GM19397 (cell line): ENCODE measurements at regions not wholly inside any gene's neighbourhood (a gene's known extent, or its start where the extent isn't known, plus 50 kb on each side); places are given as distances from the start of the nearest gene placed in this dataset.
"Not testable (repeated sequence)": the region's sequence is repeated elsewhere in the genome, so short reads cannot be mapped to it uniquely, and the experiment has no call there.

Experiments
- ATAC-seq: cut with Tn5 transposase; IDR thresholded peaks from one replicate; pipeline ENCODE4 v1.9.1; 2021; ENCODE audit warnings: mild to moderate bottlenecking, moderate library complexity; ENCODE audit not compliant: unreplicated experiment

GRCh38 chr6:92962846-92963245, 456.5 kb downstream of the EPHA7 start:
- no peak for ATAC-seq

DNA sequence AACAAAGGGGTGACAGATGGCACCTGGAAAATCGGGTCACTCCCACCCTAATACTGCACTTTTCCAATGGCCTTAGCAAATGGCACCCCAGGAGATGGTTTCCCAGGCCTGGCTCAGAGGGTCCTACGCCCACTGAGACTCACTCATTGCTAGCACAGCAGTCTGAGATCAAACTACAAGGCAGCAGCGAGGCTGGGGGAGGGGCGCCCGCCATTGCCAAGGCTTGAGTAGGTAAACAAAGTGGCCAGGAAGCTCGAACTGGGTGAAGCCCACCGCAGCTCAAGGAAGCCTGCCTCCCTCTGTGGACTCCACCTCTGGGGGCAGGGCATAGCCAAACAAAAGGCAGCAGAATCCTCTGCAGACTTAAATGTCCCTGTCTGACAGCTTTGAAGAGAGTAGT, 467.2 kb downstream of the EPHA7 start:
- not testable (repeated sequence) for ATAC-seq

DNA sequence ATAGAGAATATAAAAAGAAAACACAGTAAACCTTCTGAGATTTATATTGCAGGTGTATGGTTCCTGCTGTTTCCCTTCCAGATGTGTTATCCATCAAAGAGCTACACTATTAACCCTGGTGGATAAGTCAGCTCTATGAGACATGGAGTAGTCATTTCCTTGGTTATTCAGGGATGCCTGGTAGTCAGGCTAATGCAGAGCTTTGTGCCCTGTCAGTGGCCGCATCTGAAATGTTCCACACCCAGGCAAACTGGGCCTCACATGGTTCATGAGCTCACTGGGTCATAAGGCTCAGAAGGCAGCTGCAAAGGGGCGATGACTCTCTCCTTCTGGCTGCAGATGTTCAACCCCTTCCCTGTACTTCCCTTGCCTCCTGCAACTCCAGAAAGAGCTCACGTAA, 473.6 kb downstream of the EPHA7 start:
- no peak for ATAC-seq

DNA sequence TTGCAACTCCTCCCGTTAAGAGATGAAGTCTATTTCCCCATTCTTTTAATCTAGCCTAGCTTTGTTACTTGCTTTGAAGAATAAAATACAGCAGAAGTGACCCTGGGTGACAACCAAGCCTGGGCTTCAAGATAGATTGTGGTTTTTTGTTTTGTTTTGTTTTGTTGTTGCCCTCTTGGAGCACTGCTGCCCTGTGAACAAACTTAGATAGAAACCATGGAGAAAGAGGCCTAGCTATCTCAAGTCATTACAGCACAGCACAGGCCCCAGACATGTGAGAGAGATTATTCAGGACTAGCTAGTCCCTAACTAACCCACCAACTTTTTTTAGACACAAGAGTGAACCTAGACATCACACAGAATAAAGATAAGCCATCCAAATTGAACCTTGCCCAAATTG, 475.2 kb downstream of the EPHA7 start:
- ATAC-seq, result no peak

DNA sequence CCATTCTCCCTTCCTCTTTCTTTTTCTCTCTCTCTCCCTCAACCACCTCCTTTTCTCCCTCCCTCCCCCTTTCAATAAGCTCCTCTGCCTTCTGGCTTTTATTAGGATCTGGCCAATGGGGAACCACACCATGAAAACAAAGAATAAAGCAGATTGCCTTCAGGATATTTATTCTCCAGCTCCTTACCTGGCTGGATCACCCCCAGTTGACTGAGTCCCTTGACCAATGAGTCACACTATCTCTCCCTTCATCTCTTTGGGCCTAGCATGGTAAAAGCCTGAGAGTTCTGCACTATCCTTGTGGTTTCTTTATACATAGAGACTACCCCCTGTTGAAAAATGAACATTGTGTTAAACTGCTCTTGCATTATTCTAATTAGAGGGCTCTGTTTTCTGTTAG, 476.8 kb downstream of the EPHA7 start:
- ATAC-seq, result no peak

DNA sequence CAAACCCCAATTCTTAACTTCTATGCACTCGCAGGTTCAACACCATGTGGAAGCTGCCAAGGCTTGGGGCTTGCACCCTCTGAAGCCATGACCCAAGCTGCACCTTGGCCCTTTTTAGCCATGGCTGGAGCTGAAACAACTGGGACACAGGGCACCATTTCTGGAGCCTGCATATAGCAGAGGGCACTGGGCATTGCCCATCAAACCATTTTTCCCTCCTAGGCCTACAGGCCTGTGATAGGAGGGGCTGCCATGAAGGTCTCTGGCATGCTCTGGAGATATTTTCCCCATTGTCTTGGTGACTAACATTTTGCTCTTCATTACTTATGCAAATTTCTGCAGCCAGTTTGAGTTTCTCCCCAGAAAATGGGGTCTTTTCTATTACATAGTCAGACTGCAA, 484.7 kb downstream of the EPHA7 start:
- no peak for ATAC-seq

DNA sequence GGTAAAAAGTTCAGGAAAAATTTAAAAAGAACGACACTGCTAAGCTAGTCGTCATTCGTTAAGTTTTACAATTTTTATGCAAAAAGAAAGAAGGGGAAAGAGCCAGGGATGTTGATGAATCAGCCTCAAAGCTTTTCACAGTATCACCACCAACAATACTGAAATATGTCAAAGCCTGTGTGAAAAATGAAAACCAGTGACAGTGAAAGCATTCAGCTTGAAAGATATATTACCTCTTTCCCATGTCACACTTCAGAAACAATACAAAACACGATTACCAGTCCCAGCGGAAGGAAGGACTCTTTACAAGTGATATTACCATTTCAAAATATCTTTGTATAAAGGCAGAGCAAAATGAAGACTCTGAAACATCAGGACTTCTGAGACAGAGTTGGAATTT, 489.2 kb downstream of the EPHA7 start:
- no peak for ATAC-seq

GRCh38 chr6:92922216-92922806, 497.0 kb downstream of the EPHA7 start:
- no peak for ATAC-seq

GRCh38 chr6:92915466-92915865, 503.9 kb downstream of the EPHA7 start:
- ATAC-seq, result no peak

- no peak for ATAC-seq
These were observed 508.1 kb downstream of the EPHA7 start for GRCh38 chr6:92911301-92911700.

- no peak for ATAC-seq
These were observed 508.7 kb downstream of the EPHA7 start for GRCh38 chr6:92910646-92911045.

GRCh38 chr6:92906385-92906784, 513.0 kb downstream of the EPHA7 start:
- no peak for ATAC-seq

GRCh38 chr6:92893741-92894140, 525.6 kb downstream of the EPHA7 start:
- ATAC-seq, result no peak

GRCh38 chr6:92892626-92893170, 526.7 kb downstream of the EPHA7 start:
- ATAC-seq, result no peak

GRCh38 chr6:92888316-92888715, 531.0 kb downstream of the EPHA7 start:
- no peak for ATAC-seq

GRCh38 chr6:92887871-92888270, 531.5 kb downstream of the EPHA7 start:
- no peak for ATAC-seq

GRCh38 chr6:92879526-92879925, 539.8 kb downstream of the EPHA7 start:
- ATAC-seq, result no peak

GRCh38 chr6:92864966-92865555, 554.3 kb downstream of the EPHA7 start:
- no peak for ATAC-seq

- ATAC-seq, result no peak
These were observed 569.7 kb downstream of the EPHA7 start for GRCh38 chr6:92849636-92850035.

GRCh38 chr6:92848901-92849300, 570.5 kb downstream of the EPHA7 start:
- ATAC-seq, result no peak

DNA sequence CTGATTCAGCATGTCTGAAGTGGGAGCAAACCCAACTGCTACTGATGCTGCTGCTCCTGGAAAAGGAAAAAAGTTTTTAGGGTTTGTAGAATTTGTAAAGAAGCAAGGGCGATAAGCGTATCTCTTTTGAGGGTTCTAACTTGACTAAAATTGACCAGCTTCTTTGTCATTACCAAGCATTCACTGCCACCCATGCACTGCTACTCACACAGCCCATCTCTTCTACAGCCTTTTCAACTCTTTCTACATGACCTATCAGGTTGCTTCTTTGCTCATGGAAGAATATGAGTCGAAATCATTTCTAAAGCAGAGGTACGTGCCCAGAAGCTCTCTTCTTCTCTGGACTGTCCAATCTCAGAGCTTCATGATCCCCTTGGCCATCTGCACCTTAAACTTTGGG, 570.9 kb downstream of the EPHA7 start:
- ATAC-seq, result no peak

DNA sequence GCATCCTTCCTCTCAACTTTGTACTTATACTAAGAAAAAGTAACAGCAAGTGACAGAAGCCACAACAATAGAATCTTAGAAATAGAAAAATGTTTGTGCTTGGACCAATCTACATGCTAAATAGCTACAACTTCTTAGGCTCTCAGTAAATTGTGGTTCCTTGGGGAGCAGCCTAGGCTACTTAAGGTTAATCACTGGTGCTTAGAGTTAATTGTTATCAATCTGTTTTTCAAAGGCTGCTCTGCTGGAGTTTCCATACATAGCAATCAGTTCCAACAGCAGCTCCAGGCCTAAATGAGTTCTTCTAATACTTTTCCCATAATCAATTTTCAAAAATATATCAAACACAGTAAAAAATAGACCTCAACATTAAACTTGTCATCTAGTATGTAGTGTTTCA, 571.4 kb downstream of the EPHA7 start:
- ATAC-seq, result no peak
